ENCODE measurements at regions not wholly inside any gene's neighbourhood (a gene's known extent, or its start where the extent isn't known, plus 50 kb on each side); places are given as distances from the start of the nearest gene placed in this dataset.
A peak's percentile ranks its signal among the peaks of the same experiment; 100 is the strongest.

DNA sequence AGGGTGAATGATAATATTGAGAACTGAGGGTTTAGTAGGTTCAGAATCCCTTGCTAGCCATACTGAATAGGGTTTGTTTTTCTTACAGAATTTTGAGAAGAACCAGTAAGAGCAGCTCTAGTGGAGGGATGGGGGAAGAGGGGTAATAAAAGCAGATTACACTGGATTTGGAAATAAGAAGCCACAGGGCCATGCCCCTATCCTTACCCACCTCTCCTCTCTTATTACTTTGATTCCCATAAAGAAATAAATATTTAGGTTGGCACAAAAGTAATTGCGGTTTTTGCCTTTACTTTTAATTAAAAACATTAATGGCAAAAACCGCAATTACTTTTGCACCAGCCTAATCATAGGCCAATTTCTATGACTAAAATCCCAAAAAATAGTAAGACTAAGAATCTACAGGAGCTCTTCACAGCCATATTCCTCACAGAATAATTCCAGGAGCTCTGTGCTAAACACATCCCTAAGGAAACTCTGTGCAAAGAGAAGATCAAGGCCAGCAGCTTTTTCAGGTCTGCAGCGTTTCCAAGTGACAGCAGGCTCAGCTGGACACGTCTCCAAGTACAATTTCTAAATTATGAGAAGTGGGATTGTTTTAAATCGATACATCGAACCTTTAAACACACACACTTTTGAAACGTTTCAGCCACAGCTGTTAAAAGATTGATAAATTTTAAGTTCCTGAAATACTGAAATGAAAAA, 58.4 kb upstream of the RTN4 start:
- H3K9me3 ChIP-seq (replicated peaks in 1 of 11): peaks cover 0 to 8% (median 0%) of the 10 kb centered on the region in 11 experiments; a peak in 3 of 22 replicates
- H4K20me1 ChIP-seq: no peaks in the 10 kb centered on the region
- H3K4me3 ChIP-seq: no peak overlapping the region
- 0 out of 22 replicates have a peak overlapping the region, but pooled peaks of 1 of the 11 experiments have one; percentile 6 for H3K9ac ChIP-seq
- no peak for TF ChIP-seq Cebpa-rat (IDR thresholded peaks at IDR 0.05)
- no peaks in the 10 kb centered on the region for H3K27me3 ChIP-seq
- peak overlapping the region in 8 of 11 experiments; percentile 24 to 99 (median 58); a peak in 16 of 22 replicates for H3K4me2 ChIP-seq
- peaks cover 58 to 100% (median 96%) of the 10 kb centered on the region in 10 experiments for H3K4me1 ChIP-seq
- peak overlapping the region in 6 of 11 experiments; percentile 65 to 99 (median 96); a peak in 7 of 22 replicates for H3K27ac ChIP-seq
- no peaks in the 10 kb centered on the region for H3K36me3 ChIP-seq

DNA sequence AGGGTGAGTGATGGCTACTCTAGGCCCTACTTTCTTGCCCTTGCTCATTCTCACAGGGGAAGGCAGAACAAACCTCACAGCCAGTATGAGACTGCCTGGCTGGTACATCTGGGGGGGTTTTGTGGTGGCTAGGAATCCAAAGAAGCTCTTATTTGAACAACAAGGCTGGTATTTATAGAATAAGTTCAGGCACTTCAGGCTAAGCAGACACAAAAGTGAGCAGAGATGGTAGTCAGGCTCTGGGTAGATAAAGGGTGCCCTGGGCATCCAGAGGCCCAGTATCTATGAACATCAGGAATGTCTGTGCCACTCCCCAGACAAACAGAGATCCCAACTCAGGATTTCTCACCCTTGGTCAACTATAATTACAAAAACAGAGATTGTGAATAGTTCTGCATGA, 57.2 kb upstream of the RTN4 start:
- no peaks in the 10 kb centered on the region for H3K27me3 ChIP-seq
- peak overlapping the region in 4 of 11 experiments; percentile 35 to 63 (median 52); a peak in 7 of 22 replicates for H3K9ac ChIP-seq
- TF ChIP-seq Cebpa-rat (IDR thresholded peaks at IDR 0.05): no peak
- H4K20me1 ChIP-seq: no peaks in the 10 kb centered on the region
- H3K4me1 ChIP-seq: peaks cover 60 to 100% (median 96%) of the 10 kb centered on the region in 10 experiments
- H3K4me2 ChIP-seq: peak overlapping the region in 10 of 11 experiments; percentile 10 to 99 (median 52); a peak in 17 of 22 replicates
- H3K4me3 ChIP-seq: no peak overlapping the region
- H3K9me3 ChIP-seq (replicated peaks in 1 of 11): peaks cover 0 to 8% (median 0%) of the 10 kb centered on the region in 11 experiments; a peak in 4 of 22 replicates
- no peaks in the 10 kb centered on the region for H3K36me3 ChIP-seq
- peak overlapping the region in 8 of 11 experiments; percentile 32 to 98 (median 66); a peak in 15 of 22 replicates for H3K27ac ChIP-seq

DNA sequence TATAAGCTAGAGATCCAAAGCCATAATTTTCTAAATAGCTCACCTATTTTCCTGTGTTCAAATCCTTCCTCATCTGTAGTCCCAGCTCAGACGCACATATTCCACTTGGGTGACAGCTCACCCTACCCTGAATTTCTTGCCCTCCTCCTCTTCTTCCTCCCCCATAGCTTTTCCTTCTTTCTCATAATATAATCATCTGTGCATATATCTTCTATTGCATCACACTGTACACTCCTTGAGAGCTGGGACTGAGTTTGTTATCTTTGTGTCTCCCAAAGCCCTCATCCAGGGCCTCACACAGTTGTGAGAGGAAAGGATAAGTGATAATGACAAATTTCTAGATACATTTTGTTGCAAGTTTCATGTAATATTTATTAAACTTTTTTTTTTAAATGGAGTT, 55.9 kb upstream of the RTN4 start:
- Histone ChIP-seq H3K36me3 (no peaks in the 10 kb centered on the region), H3K27me3 (no peaks in the 10 kb centered on the region), H3K4me3 (no peak overlapping the region), H3K27ac (peak overlapping the region in 2 of 11 experiments; percentile 32 to 56; a peak in 1 of 22 replicates), H3K9me3 (replicated peaks in 1 of 11) (peaks cover 0 to 8% (median 0%) of the 10 kb centered on the region in 11 experiments; a peak in 4 of 22 replicates), H3K4me1 (peaks cover 59 to 99% (median 94%) of the 10 kb centered on the region in 10 experiments), H4K20me1 (no peaks in the 10 kb centered on the region), H3K9ac (no peak overlapping the region), H3K4me2 (peak overlapping the region in 9 of 11 experiments; percentile 7 to 63 (median 41); a peak in 14 of 22 replicates)
- TF ChIP-seq Cebpa-rat (IDR thresholded peaks at IDR 0.05): no peak

DNA sequence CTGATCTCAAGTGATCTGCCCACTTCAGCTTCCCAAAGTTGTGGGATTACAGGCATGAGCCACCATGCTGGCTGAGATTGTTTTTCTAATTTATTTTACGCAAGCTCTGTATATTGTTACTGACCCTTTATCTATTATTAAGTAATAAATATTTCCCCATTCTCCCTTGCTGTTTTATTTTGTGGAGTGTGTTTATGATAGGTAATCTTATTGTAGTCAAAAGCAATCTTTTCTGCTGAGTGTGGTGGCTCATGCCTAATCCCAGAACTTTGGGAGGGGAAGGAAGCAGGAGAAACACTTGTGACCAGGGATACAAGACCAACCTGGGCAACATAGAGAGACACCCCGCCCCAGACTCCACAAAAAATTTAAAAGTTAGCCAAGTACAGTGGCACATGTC, 55.2 kb upstream of the RTN4 start:
- Histone ChIP-seq H3K27ac (peak overlapping the region in 5 of 11 experiments; percentile 38 to 82 (median 56); a peak in 6 of 22 replicates), H3K9me3 (replicated peaks in 1 of 11) (peaks cover 0 to 8% (median 0%) of the 10 kb centered on the region in 11 experiments; a peak in 4 of 22 replicates), H3K4me2 (peak overlapping the region in 7 of 11 experiments; percentile 20 to 63 (median 37); a peak in 8 of 22 replicates), H3K36me3 (no peaks in the 10 kb centered on the region), H3K9ac (no peak overlapping the region), H3K27me3 (no peaks in the 10 kb centered on the region), H3K4me1 (peaks cover 55 to 98% (median 90%) of the 10 kb centered on the region in 10 experiments), H3K4me3 (no peak overlapping the region), H4K20me1 (no peaks in the 10 kb centered on the region)
- no peak for TF ChIP-seq Cebpa-rat (IDR thresholded peaks at IDR 0.05)

DNA sequence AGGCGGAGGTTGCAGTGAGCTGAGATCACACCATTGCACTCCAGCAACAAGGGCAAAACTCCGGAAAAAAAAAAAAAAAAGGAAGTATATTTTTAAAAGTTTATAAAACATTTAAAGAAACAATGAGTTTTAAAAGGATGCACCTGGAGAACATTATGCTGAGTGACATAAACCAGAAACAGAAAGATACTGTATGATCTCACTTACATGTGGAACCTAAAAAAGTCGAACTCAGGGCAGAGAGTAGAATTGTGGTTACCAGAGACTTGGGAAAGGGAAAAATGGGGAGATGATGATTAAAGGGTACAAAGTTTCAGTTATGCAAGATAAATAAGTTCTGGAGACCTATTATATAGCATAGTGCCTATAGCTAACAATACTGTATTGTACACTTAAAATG, 52.8 kb upstream of the RTN4 start:
- peak overlapping the region in 10 of 11 experiments; percentile 15 to 82 (median 68); a peak in 18 of 22 replicates for H3K27ac ChIP-seq
- peak overlapping the region; percentile 43 to 74 (median 52) for H3K4me2 ChIP-seq
- H3K36me3 ChIP-seq: no peaks in the 10 kb centered on the region
- no peaks in the 10 kb centered on the region for H4K20me1 ChIP-seq
- TF ChIP-seq Cebpa-rat (IDR thresholded peaks at IDR 0.05): no peak
- peaks cover 58 to 89% (median 81%) of the 10 kb centered on the region in 10 experiments for H3K4me1 ChIP-seq
- H3K9me3 ChIP-seq (replicated peaks in 1 of 11): peaks cover 0 to 8% (median 0%) of the 10 kb centered on the region in 11 experiments; a peak in 4 of 22 replicates
- no peak overlapping the region for H3K4me3 ChIP-seq
- H3K27me3 ChIP-seq: no peaks in the 10 kb centered on the region
- H3K9ac ChIP-seq: peak overlapping the region in 4 of 11 experiments; percentile 0 to 57 (median 46); a peak in 9 of 22 replicates

DNA sequence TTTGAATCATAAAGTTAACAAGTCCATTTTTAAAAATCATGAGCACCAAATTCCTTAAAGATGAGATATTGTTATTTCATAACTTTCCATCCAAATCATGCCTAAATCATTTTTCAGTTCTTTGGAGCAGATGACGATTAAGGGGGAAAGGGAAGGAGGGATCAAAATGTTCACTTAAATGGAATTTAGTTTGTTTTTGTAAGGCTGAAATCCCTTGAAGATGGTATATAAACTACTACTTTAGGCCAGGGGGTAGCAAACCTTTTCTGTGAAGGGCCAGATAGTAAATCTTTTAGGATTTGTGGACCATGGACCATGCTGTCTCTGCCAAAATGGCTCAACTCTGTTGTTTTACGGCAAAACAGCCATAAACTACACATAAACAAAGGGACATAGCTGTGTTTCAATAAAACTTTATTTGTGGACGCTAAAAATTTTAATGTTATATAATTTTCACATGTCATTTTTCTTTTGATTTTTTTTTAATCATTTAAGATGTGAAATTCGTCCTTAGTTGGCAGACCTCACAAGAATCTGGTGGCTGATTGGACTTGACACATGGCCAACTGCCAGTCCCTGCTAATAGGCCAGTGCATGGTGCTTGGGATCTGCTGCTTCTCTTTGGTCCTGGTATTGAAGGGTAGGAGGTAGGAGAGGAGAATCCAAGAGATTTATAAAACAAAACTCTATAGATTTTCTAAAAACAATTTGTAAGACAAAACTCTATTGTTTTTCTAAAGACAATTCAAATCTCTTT, 52.0 kb upstream of the RTN4 start:
- Histone ChIP-seq H4K20me1 (no peaks in the 10 kb centered on the region), H3K27ac (peak overlapping the region in 10 of 11 experiments; percentile 15 to 82 (median 68); a peak in 19 of 22 replicates), H3K4me1 (peaks cover 62 to 89% (median 81%) of the 10 kb centered on the region in 10 experiments), H3K36me3 (no peaks in the 10 kb centered on the region), H3K27me3 (no peaks in the 10 kb centered on the region), H3K9ac (peak overlapping the region in 5 of 11 experiments; percentile 0 to 57 (median 38); a peak in 6 of 22 replicates), H3K4me3 (no peak overlapping the region), H3K4me2 (peak overlapping the region; percentile 28 to 74 (median 51); a peak in 20 of 22 replicates), H3K9me3 (replicated peaks in 1 of 11) (peaks cover 0 to 8% (median 0%) of the 10 kb centered on the region in 11 experiments; a peak in 4 of 22 replicates)
- TF ChIP-seq Cebpa-rat (IDR thresholded peaks at IDR 0.05): no peak

DNA sequence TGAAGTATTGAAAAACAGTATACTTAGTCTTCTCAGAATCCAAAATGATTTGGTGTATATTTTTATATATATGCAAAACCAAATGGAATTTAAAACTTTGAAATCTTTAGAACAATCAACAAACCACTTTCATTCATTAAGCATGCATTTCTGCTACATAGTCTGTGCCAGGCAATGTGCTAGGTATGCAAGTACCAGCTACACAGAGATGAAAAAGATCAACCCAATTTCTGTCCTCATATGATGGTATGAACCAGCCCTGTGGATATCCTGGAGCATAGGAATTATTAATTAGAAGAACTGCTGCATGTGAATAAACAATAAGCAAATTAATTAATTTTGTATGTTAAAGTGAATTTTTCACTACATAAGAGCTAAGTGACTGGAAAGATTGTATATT, 51.2 kb upstream of the RTN4 start:
- Histone ChIP-seq H3K4me2 (peak overlapping the region in 2 of 11 experiments; percentile 28 to 47; a peak in 2 of 22 replicates), H3K36me3 (no peaks in the 10 kb centered on the region), H3K9me3 (replicated peaks in 1 of 11) (peaks cover 0 to 8% (median 0%) of the 10 kb centered on the region in 11 experiments; a peak in 4 of 22 replicates), H3K4me1 (peaks cover 67 to 86% (median 80%) of the 10 kb centered on the region in 10 experiments), H3K27me3 (no peaks in the 10 kb centered on the region), H3K4me3 (no peak overlapping the region), H4K20me1 (no peaks in the 10 kb centered on the region), H3K27ac (peak overlapping the region in 1 of 11 experiments; percentile 80; a peak in 2 of 22 replicates), H3K9ac (no peak overlapping the region)
- TF ChIP-seq Cebpa-rat (IDR thresholded peaks at IDR 0.05): no peak

All from BLaER1 treated with 17β-estradiol and CSF1 and Interleukin-3, amounts not matched to agents 10 nM and 100 nM (cell line).